ENCODE measurements at regions not wholly inside any gene's neighbourhood (a gene's known extent, or its start where the extent isn't known, plus 50 kb on each side); places are given as distances from the start of the nearest gene placed in this dataset.

DNA sequence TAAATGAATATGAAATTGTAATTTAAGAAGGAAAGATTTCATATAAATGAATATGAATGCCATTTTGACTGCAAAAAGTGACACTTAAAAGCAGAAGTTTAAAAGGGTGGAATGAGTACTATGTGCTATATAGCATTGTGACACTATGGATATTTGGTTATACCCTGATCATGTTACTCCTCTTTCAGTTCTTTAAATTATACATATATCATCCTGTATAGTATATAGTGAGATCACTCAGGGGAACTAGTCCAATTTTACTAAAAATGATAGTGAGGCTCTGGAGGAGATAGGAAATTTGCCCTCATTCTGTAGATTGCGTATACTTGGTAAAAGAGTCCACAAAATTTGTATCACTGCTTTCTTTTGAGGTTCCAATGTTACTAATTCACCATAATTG lies 155.7 kb upstream of the BTG1 start (continued):
- TF ChIP-seq, protein P1, sequence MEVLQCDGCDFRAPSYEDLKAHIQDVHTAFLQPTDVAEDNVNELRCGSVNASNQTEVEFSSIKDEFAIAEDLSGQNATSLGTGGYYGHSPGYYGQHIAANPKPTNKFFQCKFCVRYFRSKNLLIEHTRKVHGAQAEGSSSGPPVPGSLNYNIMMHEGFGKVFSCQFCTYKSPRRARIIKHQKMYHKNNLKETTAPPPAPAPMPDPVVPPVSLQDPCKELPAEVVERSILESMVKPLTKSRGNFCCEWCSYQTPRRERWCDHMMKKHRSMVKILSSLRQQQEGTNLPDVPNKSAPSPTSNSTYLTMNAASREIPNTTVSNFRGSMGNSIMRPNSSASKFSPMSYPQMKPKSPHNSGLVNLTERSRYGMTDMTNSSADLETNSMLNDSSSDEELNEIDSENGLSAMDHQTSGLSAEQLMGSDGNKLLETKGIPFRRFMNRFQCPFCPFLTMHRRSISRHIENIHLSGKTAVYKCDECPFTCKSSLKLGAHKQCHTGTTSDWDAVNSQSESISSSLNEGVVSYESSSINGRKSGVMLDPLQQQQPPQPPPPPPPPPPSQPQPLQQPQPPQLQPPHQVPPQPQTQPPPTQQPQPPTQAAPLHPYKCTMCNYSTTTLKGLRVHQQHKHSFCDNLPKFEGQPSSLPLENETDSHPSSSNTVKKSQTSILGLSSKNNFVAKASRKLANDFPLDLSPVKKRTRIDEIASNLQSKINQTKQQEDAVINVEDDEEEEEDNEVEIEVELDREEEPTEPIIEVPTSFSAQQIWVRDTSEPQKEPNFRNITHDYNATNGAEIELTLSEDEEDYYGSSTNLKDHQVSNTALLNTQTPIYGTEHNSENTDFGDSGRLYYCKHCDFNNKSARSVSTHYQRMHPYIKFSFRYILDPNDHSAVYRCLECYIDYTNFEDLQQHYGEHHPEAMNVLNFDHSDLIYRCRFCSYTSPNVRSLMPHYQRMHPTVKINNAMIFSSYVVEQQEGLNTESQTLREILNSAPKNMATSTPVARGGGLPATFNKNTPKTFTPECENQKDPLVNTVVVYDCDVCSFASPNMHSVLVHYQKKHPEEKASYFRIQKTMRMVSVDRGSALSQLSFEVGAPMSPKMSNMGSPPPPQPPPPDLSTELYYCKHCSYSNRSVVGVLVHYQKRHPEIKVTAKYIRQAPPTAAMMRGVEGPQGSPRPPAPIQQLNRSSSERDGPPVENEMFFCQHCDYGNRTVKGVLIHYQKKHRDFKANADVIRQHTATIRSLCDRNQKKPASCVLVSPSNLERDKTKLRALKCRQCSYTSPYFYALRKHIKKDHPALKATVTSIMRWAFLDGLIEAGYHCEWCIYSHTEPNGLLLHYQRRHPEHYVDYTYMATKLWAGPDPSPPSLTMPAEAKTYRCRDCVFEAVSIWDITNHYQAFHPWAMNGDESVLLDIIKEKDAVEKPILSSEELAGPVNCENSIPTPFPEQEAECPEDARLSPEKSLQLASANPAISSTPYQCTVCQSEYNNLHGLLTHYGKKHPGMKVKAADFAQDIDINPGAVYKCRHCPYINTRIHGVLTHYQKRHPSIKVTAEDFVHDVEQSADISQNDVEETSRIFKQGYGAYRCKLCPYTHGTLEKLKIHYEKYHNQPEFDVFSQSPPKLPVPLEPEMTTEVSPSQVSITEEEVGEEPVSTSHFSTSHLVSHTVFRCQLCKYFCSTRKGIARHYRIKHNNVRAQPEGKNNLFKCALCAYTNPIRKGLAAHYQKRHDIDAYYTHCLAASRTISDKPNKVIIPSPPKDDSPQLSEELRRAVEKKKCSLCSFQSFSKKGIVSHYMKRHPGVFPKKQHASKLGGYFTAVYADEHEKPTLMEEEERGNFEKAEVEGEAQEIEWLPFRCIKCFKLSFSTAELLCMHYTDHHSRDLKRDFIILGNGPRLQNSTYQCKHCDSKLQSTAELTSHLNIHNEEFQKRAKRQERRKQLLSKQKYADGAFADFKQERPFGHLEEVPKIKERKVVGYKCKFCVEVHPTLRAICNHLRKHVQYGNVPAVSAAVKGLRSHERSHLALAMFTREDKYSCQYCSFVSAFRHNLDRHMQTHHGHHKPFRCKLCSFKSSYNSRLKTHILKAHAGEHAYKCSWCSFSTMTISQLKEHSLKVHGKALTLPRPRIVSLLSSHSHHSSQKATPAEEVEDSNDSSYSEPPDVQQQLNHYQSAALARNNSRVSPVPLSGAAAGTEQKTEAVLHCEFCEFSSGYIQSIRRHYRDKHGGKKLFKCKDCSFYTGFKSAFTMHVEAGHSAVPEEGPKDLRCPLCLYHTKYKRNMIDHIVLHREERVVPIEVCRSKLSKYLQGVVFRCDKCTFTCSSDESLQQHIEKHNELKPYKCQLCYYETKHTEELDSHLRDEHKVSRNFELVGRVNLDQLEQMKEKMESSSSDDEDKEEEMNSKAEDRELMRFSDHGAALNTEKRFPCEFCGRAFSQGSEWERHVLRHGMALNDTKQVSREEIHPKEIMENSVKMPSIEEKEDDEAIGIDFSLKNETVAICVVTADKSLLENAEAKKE (CRISPR knock-in tag; IDR thresholded peaks at IDR 0.05), result no peak
- TF ChIP-seq ZNF114 (CRISPR knock-in tag; IDR thresholded peaks at IDR 0.05) (no peak), ZNF331 (CRISPR knock-in tag; IDR thresholded peaks at IDR 0.05; ENCODE audit: low read depth) (no peak), JUNB (IDR thresholded peaks at IDR 0.05; ENCODE audit: unreplicated experiment) (no peak), EZH2 (IDR thresholded peaks at IDR 0.05; ENCODE audit: low read depth, unreplicated experiment) (no peak), NANOG (IDR thresholded peaks at IDR 0.05; ENCODE audit: borderline replicate concordance) (no peak), EZH2phosphoT487 (IDR thresholded peaks at IDR 0.05; ENCODE audit: unreplicated experiment) (no peak), STAT1 (IDR thresholded peaks at IDR 0.05; ENCODE audit: unreplicated experiment) (no peak)

DNA sequence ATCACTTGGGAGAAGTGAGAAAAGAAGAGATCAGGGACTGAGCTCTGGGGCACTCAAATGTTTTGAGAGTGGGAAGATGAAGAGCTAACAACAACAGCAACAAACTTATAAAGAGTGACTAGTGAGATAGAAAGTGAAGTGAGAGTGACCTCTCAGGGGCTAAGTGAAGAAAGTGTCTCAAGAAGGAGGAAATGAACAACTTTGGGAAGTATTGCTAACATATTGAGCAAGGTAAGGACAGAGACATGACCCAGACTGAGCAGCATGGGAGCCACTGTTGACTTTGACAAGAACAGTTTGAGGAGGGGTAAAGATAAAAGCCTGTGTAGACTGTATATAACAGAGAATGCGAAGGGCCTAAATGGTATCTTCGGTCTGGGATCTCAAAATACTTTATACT lies 155.1 kb upstream of the BTG1 start:
- Mint-ChIP-seq H3K27me3 (ENCODE audit: insufficient read depth, low read depth, poor library complexity) (no peaks in the 10 kb centered on the region), H3K9me3 (no peaks in the 10 kb centered on the region), H3K4me1 (peaks cover 31% of the 10 kb centered on the region), H3K36me3 (ENCODE audit: low read depth) (no peaks in the 10 kb centered on the region), H3K27ac (no peak overlapping the region), H3K4me3 (no peak overlapping the region)
- H3K9me2 ChIP-seq (ENCODE audit: insufficient read depth), result peaks cover 5% of the 10 kb centered on the region; the same call in 1 of the 2 replicates
- ATAC-seq (no peak), DNase-seq (ENCODE audit: low spot score) (no peak)
- TF ChIP-seq POLR2AphosphoS5 (IDR thresholded peaks at IDR 0.05; ENCODE audit: low read depth) (no peak), JUNB (IDR thresholded peaks at IDR 0.05; ENCODE audit: unreplicated experiment) (no peak), NANOG (IDR thresholded peaks at IDR 0.05; ENCODE audit: borderline replicate concordance) (no peak), ZNF114 (CRISPR knock-in tag; IDR thresholded peaks at IDR 0.05) (no peak), EZH2 (IDR thresholded peaks at IDR 0.05; ENCODE audit: low read depth, unreplicated experiment) (no peak), STAT1 (IDR thresholded peaks at IDR 0.05; ENCODE audit: unreplicated experiment) (no peak)
- TF ChIP-seq, protein P1 (CRISPR knock-in tag; IDR thresholded peaks at IDR 0.05), result no peak
- no peak overlapping the region for H3K4me3 ChIP-seq
- peaks cover 26% of the 10 kb centered on the region for H3K4me1 ChIP-seq (ENCODE audit: insufficient read depth)
- no peaks in the 10 kb centered on the region for H3F3A ChIP-seq (replicated peaks; ENCODE audit: low read depth)
- no peak overlapping the region for H3K27ac ChIP-seq (ENCODE audit: low read depth)
- H3K4me2 ChIP-seq, result no peak overlapping the region
- H4K20me1 ChIP-seq (replicated peaks; ENCODE audit: insufficient read depth), result no peaks in the 10 kb centered on the region
- H3K36me3 ChIP-seq (ENCODE audit: insufficient read depth), result no peaks in the 10 kb centered on the region
- H3K27me3 ChIP-seq (ENCODE audit: insufficient read depth), result no peaks in the 10 kb centered on the region
- no peak overlapping the region for H2AFZ ChIP-seq
- H3K79me2 ChIP-seq (replicated peaks; ENCODE audit: insufficient read depth), result no peaks in the 10 kb centered on the region

All from GM23338 (cell line).